ENCODE measurements at regions not wholly inside any gene's neighbourhood (a gene's known extent, or its start where the extent isn't known, plus 50 kb on each side); places are given as distances from the start of the nearest gene placed in this dataset.

- TF ChIP-seq REST (IDR thresholded peaks at IDR 0.05; ENCODE audit: insufficient replicate concordance, low read depth) (no peak), CTCF (IDR thresholded peaks at IDR 0.05; ENCODE audit: insufficient read depth, low read length) (no peak), GABPA (IDR thresholded peaks at IDR 0.05; ENCODE audit: low read depth) (no peak), POLR2AphosphoS5 (IDR thresholded peaks at IDR 0.05; ENCODE audit: low read depth) (no peak)
Measured at GRCh38 chr5:51156838-51157237, 226.4 kb upstream of the ISL1 start.
